SK-N-SH (cell line): ENCODE measurements at regions not wholly inside any gene's neighbourhood (a gene's known extent, or its start where the extent isn't known, plus 50 kb on each side); places are given as distances from the start of the nearest gene placed in this dataset.

Experiments
- CTCF ChIA-PET: fragments of 300-600, 350-600 bp; formaldehyde crosslinking; extraction: SDS; loops from one replicate; lab custom pipeline; 2021; lab: Yijun Ruan, JAX
- POLR2A ChIA-PET: fragments of 350-600 bp; sonication (Branson Sonifier 250); formaldehyde crosslinking; extraction: SDS; loops from one replicate; lab custom pipeline; 2020; ENCODE audit warnings: antibody characterized with exemption, inconsistent platforms; lab: Yijun Ruan, JAX
- DNase-seq: peaks from one replicate; pipeline ENCODE4 v3.0.0; 2012
- H2AFZ ChIP-seq: fragments of 200-600 bp; sonication (generic); 2 replicates; pipeline ENCODE4 v1.8.1; 2016; ENCODE audit warnings: antibody characterized with exemption, mild to moderate bottlenecking, low read depth
- H3F3A ChIP-seq: fragments of 200-600 bp; sonication (generic); replicated peaks from 2 replicates; pipeline ENCODE3; 2016; ENCODE audit warnings: antibody characterized with exemption, mild to moderate bottlenecking; ENCODE audit not compliant: insufficient read depth
- H3K27ac ChIP-seq, 2 experiments: fragments of 200-500 bp in 1 of 2; fragments of 200-600 bp in 1 of 2; sonication (Bioruptor generic) in 1 of 2; sonication (generic), shearing (Covaris generic) in 1 of 2; 2 replicates each; pipeline versions ENCODE4 v1.5.1 to v1.6.1; 2014 to 2016; ENCODE audit warnings: low read depth in 2 of 2, inconsistent platforms in 1 of 2, low read length in 1 of 2, mild to moderate bottlenecking in 1 of 2, mixed read lengths in 1 of 2
- H3K27me3 ChIP-seq: fragments of 200-600 bp; sonication (generic), shearing (Covaris generic); 2 replicates; pipeline ENCODE4 v1.6.1; 2016; ENCODE audit warnings: mixed run types; ENCODE audit not compliant: insufficient read depth
- H3K36me3 ChIP-seq, 2 experiments: fragments of 200-500 bp in 1 of 2; fragments of 200-600 bp in 1 of 2; sonication (Bioruptor generic) in 1 of 2; sonication (generic) in 1 of 2; replicated peaks in 1 of 2; 2 replicates each; pipeline versions ENCODE3 to v1.5.1; 2014 to 2016; ENCODE audit warnings: low read length in 1 of 2, mild to moderate bottlenecking in 1 of 2; ENCODE audit not compliant: insufficient read depth in 2 of 2, control insufficient read depth in 1 of 2
- H3K4me1 ChIP-seq, 2 experiments: fragments of 200-500 bp in 1 of 2; fragments of 200-600 bp in 1 of 2; sonication (Bioruptor generic) in 1 of 2; sonication (generic), shearing (Covaris generic) in 1 of 2; 2 replicates each; pipeline versions ENCODE4 v1.5.1 to v1.6.1; 2014 to 2016; ENCODE audit warnings: low read depth in 1 of 2, low read length in 1 of 2, mixed run types in 1 of 2; ENCODE audit not compliant: insufficient read depth in 2 of 2, control insufficient read depth in 1 of 2
- H3K4me2 ChIP-seq: fragments of 200-600 bp; sonication (generic), shearing (Covaris generic); 2 replicates; pipeline ENCODE4 v1.6.1; 2017; ENCODE audit warnings: mixed run types
- H3K4me3 ChIP-seq, 2 experiments: fragments of 200-500 bp in 1 of 2; fragments of 200-600 bp in 1 of 2; sonication (Bioruptor generic) in 1 of 2; sonication (generic), shearing (Covaris generic) in 1 of 2; 2 replicates each; pipeline versions ENCODE4 v1.5.1 to v1.8.1; 2014 to 2016; ENCODE audit warnings: low read depth in 2 of 2, inconsistent platforms in 1 of 2, low read length in 1 of 2, mild to moderate bottlenecking in 1 of 2, mixed read lengths in 1 of 2, moderate library complexity in 1 of 2
- H3K79me2 ChIP-seq: fragments of 200-600 bp; sonication (generic); 2 replicates; pipeline ENCODE4 v1.8.1; 2017; ENCODE audit warnings: mild to moderate bottlenecking; ENCODE audit not compliant: insufficient read depth
- H3K9ac ChIP-seq: fragments of 200-600 bp; sonication (generic); 2 replicates; pipeline ENCODE4 v1.6.1; 2017; ENCODE audit warnings: mixed run types
- H3K9me2 ChIP-seq: fragments of 200-600 bp; sonication (generic); 2 replicates; pipeline ENCODE4 v1.6.1; 2017; ENCODE audit warnings: mixed run types
- H3K9me3 ChIP-seq: fragments of 200-600 bp; sonication (generic); 2 replicates; pipeline ENCODE4 v1.6.1; 2017; ENCODE audit warnings: mixed run types, mild to moderate bottlenecking, moderate library complexity
- H4K20me1 ChIP-seq: fragments of 200-600 bp; sonication (generic); 2 replicates; pipeline ENCODE4 v1.6.1; 2017; ENCODE audit warnings: mild to moderate bottlenecking, mixed run types; ENCODE audit not compliant: insufficient read depth
- CTCF ChIP-seq: fragments of 200-600 bp; sonication (generic); IDR thresholded peaks from 2 replicates; pipeline ENCODE4 v1.6.1; 2017; ENCODE audit warnings: antibody characterized with exemption, mild to moderate bottlenecking, moderate library complexity
- ELF1 ChIP-seq: IDR thresholded peaks from 2 replicates; pipeline ENCODE4 v1.4.0; 2012
- EP300 ChIP-seq, 2 experiments: IDR thresholded peaks; 2 replicates each; pipeline versions ENCODE4 v1.4.0 to v1.6.1; 2012; ENCODE audit warnings: borderline replicate concordance in 1 of 2, low read depth in 1 of 2, low read length in 1 of 2
- FOXM1 ChIP-seq: IDR thresholded peaks from 2 replicates; pipeline ENCODE4 v1.4.0; 2012; ENCODE audit warnings: low read depth, mild to moderate bottlenecking
- GATA2 ChIP-seq: sonication (generic); formaldehyde crosslinking; IDR thresholded peaks from 2 replicates; pipeline ENCODE4 v1.5.0; 2020; ENCODE audit warnings: mild to moderate bottlenecking, missing genetic modification reagents
- JUND ChIP-seq: IDR thresholded peaks from 2 replicates; pipeline ENCODE4 v1.4.0; 2012
- MAX ChIP-seq: IDR thresholded peaks from 2 replicates; pipeline ENCODE4 v1.4.0; 2012; ENCODE audit warnings: low read depth
- MEF2A ChIP-seq: IDR thresholded peaks from 2 replicates; pipeline ENCODE4 v1.4.0; 2012; ENCODE audit warnings: low read depth, borderline replicate concordance
- MXI1 ChIP-seq: IDR thresholded peaks from 2 replicates; pipeline ENCODE4 v1.6.1; 2012; ENCODE audit warnings: mild to moderate bottlenecking, low read depth, low read length, improper control_type of control experiment
- RCOR1 ChIP-seq: fragments of 150-350 bp; IDR thresholded peaks from 2 replicates; pipeline ENCODE4 v1.6.1; 2017; ENCODE audit warnings: antibody characterized with exemption, low read length
- RFX5 ChIP-seq: IDR thresholded peaks from 2 replicates; pipeline ENCODE4 v1.6.1; 2012; ENCODE audit warnings: mild to moderate bottlenecking, improper control_type of control experiment, low read length
- RXRA ChIP-seq: IDR thresholded peaks from 2 replicates; pipeline ENCODE4 v1.4.0; 2012; ENCODE audit warnings: low read depth, mild to moderate bottlenecking, borderline replicate concordance
- SMC3 ChIP-seq: IDR thresholded peaks from 2 replicates; pipeline ENCODE4 v1.6.1; 2012; ENCODE audit warnings: low read depth, low read length, improper control_type of control experiment
- TAF1 ChIP-seq: IDR thresholded peaks from 2 replicates; pipeline ENCODE4 v1.6.1; 2012; ENCODE audit warnings: low read depth, mild to moderate bottlenecking, low read length, moderate library complexity, borderline replicate concordance
- TEAD4 ChIP-seq: IDR thresholded peaks from 2 replicates; pipeline ENCODE4 v1.4.0; 2012; ENCODE audit warnings: mild to moderate bottlenecking, borderline replicate concordance; ENCODE audit not compliant: insufficient read depth
- USF2 ChIP-seq: fragments of 150-350 bp; IDR thresholded peaks from 2 replicates; pipeline ENCODE4 v1.6.1; 2017; ENCODE audit warnings: antibody characterized with exemption, low read length, low read depth, borderline replicate concordance
- ZBTB33 ChIP-seq: IDR thresholded peaks from 2 replicates; pipeline ENCODE4 v1.4.0; 2012; ENCODE audit warnings: low read depth, borderline replicate concordance
- WGBS: methylation state at CpG from one replicate; pipeline ENCODE4 v1.1.6; 2017; ENCODE audit warnings: low lambda C conversion rate; 5-methylcytosine and 5-hydroxymethylcytosine counted together

GRCh38 chr16:66079671-66080334, 286.7 kb upstream of the CDH5 start:
- Histone ChIP-seq H3K4me1 (peaks cover 0 to 4% of the 10 kb centered on the region in 2 experiments; a peak in 2 of 4 replicates), H4K20me1 (no peaks in the 10 kb centered on the region), H3K4me2 (no peak overlapping the region), H3K79me2 (no peaks in the 10 kb centered on the region), H3K4me3 (no peak overlapping the region), H3K27me3 (no peaks in the 10 kb centered on the region), H3K9me2 (no peaks in the 10 kb centered on the region), H3K9me3 (no peaks in the 10 kb centered on the region), H2AFZ (no peak overlapping the region), H3F3A (no peaks in the 10 kb centered on the region), H3K9ac (no peak overlapping the region), H3K36me3 (no peaks in the 10 kb centered on the region), H3K27ac (peak overlapping the region in 1 of 2 experiments; percentile 17; a peak in 1 of 4 replicates)
- no peak for TF ChIP-seq GATA2 (CRISPR knock-in tag)
- DNase-seq: no peak
- ChIA-PET CTCF (interaction anchor here (1.0 kb wide), 1 partner anchor 246 kb away, joined by 3 read pairs; no protein-coding TSS in a partner anchor), POLR2A (no interaction called here)
- 44% methylated on average over 5 of the region's 5 CpGs for WGBS

- no peak overlapping the region for H2AFZ ChIP-seq
- ChIA-PET POLR2A (no interaction called here), CTCF (interaction anchor here (1.0 to 1.1 kb wide), 2 partner anchors 44 to 58 kb away, joined by 3 read pairs; no protein-coding TSS in a partner anchor)
- peak overlapping the region in 1 of 2 experiments; percentile 53; a peak in 1 of 4 replicates for H3K27ac ChIP-seq
- peaks cover 0 to 7% of the 10 kb centered on the region in 2 experiments; a peak in 2 of 4 replicates for H3K4me1 ChIP-seq
- 75% methylated on average over 6 of the region's 6 CpGs for WGBS
- TF ChIP-seq MAX (no peak), SMC3 (no peak), RFX5 (no peak), MXI1 (no peak), JUND (no peak), FOXM1 (no peak), RXRA (no peak), ELF1 (no peak), RCOR1 (no peak), TEAD4 (no peak), EP300 (IDR thresholded peaks at IDR 0.05; ENCODE audit: borderline replicate concordance in 1 of 2, low read depth in 1 of 2, low read length in 1 of 2) (no peak), ZBTB33 (no peak), TAF1 (no peak), CTCF (no peak), USF2 (no peak), MEF2A (no peak)
- no peaks in the 10 kb centered on the region for H3K9me3 ChIP-seq
- no peaks in the 10 kb centered on the region for H3K36me3 ChIP-seq
- H3K9me2 ChIP-seq: no peaks in the 10 kb centered on the region
- H3K4me2 ChIP-seq: no peak overlapping the region
- H3K27me3 ChIP-seq: no peaks in the 10 kb centered on the region
- no peak overlapping the region for H3K4me3 ChIP-seq
- H3K9ac ChIP-seq: no peak overlapping the region
- no peak for DNase-seq
- H3F3A ChIP-seq: no peaks in the 10 kb centered on the region
- H4K20me1 ChIP-seq: no peaks in the 10 kb centered on the region
- H3K79me2 ChIP-seq: no peaks in the 10 kb centered on the region
Measured at GRCh38 chr16:66070140-66070917, 296.2 kb upstream of the CDH5 start.
